G401.6 (cell line): ENCODE measurements at regions not wholly inside any gene's neighbourhood (a gene's known extent, or its start where the extent isn't known, plus 50 kb on each side); places are given as distances from the start of the nearest gene placed in this dataset.
"Not testable (repeated sequence)": the region's sequence is repeated elsewhere in the genome, so short reads cannot be mapped to it uniquely, and the experiment has no call there.

Experiments
- FAIRE-seq: peaks from 2 replicates; lab custom pipeline; 2012; peaks lifted over from hg19 to GRCh38; lab: Jason Lieb, UNC

DNA sequence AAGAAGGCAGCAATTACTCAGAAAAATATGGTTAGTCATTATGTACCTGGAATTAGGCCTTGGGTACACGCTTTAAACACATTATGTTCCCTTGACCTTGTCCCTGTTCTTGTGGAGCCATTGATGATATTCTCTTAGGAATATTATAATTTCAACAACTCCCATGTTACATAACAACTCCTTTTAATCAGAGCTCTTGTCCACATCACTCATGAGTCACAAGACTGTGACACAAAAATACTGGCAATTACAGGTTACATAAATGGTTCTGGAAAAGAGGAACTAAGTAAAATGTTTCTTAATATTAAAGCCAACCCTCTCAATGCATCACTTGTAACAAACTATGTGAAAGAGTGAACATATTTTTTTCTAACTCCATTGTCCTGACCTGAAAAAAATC, 143.8 kb upstream of the PCLO start:
- FAIRE-seq = no peak

- FAIRE-seq = no peak
Measured at GRCh38 chr7:83305027-83305426, 142.3 kb upstream of the PCLO start.

- no peak for FAIRE-seq
Measured at GRCh38 chr7:83301416-83301815, 138.7 kb upstream of the PCLO start.

GRCh38 chr7:83290211-83290610, 127.5 kb upstream of the PCLO start:
- no peak for FAIRE-seq

DNA sequence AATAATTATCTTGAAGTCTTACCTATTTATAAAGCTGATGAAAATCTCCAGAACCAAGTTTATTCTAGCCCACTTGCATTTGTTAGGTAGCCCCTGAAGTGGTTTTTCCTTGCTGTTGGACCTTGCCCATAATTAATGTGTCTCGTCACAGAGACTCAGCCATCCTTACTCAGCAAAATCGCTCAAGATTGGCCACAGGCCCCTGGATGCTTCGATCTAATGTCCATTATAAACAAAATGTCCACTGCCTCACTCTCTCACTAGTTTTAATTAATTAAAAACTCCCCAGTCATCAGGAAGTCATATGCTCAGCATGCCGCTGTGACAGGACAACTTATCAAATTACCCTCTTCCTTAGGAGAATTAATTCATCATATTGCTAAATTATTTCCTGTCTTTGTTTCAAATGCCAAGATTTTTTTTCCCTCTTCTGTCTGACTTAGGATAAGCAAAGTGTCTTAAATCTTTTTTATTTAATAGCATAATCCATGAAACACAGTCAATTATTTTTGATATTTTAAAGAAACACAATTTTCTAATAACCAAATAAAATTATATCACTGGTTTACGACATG, 126.8 kb upstream of the PCLO start:
- FAIRE-seq = peak; percentile 48

- no peak for FAIRE-seq
Measured at GRCh38 chr7:83280671-83281070, 118.0 kb upstream of the PCLO start.

GRCh38 chr7:83276250-83276649, 113.6 kb upstream of the PCLO start:
- FAIRE-seq = no peak

- FAIRE-seq = peak; percentile 87
Measured at GRCh38 chr7:83273699-83274098, 111.0 kb upstream of the PCLO start.

DNA sequence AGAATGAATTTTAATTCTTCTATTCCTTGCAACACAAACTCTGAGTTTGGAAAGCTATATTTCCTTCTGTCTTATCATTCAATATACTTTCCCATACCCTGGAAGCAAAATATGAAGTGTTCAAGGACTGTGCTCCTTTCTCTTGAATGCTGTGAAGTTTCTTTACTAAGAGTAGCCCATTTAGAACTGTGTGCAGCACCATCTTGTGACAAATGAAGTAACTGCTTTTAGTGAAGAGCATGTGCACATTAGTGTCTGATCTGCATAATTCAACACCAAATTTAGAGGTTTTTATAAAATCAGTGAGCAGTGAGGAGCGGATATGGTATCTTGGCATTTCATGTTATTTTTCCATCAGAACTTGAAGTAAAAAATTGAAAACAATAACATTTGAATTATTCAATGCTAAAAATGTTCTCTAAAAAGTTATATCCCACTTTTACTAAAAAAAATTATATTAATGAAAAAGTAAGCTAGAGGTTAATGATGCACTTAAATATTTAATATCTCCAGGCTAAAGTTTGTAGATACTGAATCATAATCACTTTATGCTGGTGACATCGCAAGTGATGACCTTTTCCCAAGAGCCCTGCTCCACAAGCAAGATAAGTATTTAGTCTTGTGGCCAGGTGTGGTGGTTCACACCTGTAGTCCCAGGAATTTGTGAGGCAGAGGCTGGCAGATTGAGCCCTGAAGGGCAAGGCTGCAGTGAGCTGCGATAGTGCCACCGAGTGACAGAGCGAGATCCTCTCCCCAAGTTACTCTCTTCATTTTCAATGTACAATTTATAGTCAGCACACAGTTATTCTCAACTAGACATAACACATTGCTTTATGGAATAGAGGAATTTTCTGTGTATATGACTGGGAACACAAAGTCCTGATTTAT, 108.8 kb upstream of the PCLO start:
- peak; percentile 96 for FAIRE-seq

GRCh38 chr7:83270407-83270806, 107.7 kb upstream of the PCLO start:
- FAIRE-seq = no peak

- no peak for FAIRE-seq
Measured at GRCh38 chr7:83267141-83267631, 104.5 kb upstream of the PCLO start.

GRCh38 chr7:83263442-83264034, 100.9 kb upstream of the PCLO start:
- FAIRE-seq = not testable (repeated sequence)

DNA sequence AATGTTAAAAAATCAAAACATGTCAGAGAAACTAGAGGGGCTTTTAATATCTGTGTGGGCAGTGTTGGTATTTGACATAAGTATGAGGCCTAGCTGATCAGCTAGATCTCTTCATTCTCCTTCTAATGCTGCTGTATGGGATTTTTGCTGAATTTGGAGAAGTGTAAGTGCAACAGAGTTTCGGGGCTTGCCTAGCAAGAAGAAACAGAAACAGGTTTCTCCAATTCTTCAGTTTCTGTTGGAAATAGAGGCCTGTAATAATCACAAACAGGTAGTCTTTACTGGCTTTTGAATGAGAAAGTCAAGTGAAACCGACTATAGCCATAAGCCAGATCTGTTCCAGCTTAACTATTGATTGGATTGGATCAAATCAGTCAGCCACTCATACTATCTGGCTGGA, 96.4 kb upstream of the PCLO start:
- FAIRE-seq = no peak

- FAIRE-seq = no peak
Measured at GRCh38 chr7:83248000-83248399, 85.3 kb upstream of the PCLO start.

DNA sequence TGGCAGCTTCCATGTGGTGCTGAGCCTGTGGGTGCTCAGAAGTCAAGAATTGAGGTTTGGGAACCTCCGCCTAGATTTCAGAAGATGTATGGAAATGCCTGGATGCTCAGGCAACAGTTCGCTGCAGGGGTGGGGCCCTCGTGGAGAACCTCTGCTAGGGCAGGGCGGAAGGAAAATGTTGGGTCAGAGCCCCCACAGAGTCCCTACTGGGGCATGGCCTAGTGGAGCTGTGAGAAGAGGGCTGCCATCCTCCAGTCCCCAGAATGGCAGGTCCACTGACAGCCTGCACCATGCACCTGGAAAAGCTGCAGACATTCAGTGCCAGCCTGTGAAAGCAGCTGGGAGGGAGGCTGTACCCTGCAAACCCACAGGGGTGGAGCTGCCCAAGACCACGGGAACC, 56.5 kb upstream of the PCLO start:
- FAIRE-seq = not testable (repeated sequence)

DNA sequence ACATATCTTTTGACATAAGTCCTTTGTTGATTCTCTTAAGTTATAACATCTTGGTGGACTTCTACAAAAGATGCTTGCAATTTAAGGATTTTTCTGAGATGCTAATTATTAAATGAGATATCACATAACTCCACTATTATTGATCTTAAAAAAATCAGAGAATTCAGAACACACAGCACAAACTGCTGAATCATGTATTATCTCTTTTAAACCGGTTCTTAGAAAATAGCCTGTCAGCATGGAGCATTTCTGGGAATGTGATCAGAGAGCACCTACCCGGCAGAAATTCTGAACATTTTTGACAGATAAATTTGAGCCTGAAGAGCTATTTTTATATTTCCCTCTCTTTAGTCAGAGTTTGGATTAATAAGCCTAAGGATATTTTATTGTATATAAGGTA, 50.2 kb upstream of the PCLO start:
- FAIRE-seq = no peak
